ENCODE measurements at regions not wholly inside any gene's neighbourhood (a gene's known extent, or its start where the extent isn't known, plus 50 kb on each side); places are given as distances from the start of the nearest gene placed in this dataset.
"Not testable (repeated sequence)": the region's sequence is repeated elsewhere in the genome, so short reads cannot be mapped to it uniquely, and the experiment has no call there.

DNA sequence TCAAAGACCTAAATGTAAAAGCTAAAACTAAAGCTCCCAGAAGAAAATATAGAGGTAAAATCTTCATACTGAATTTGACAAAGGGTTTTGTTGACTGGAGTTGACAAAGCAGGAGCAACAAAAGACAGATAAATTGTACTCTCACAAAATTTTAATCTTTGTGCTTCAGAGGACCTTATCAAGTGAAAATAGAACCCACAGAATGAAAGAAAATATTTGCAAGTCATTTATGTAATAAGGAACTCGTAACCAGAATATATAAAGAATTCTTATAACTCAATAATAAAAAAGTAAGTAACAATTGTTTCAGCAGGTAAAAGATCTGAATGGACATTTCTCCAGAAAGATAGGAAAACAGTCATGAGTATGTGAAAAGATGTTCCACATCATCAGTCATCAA lies 62.0 kb upstream of the SRRM3 start:
- no peak for DNase-seq (ENCODE audit: low read depth)
- TF ChIP-seq, protein P1, sequence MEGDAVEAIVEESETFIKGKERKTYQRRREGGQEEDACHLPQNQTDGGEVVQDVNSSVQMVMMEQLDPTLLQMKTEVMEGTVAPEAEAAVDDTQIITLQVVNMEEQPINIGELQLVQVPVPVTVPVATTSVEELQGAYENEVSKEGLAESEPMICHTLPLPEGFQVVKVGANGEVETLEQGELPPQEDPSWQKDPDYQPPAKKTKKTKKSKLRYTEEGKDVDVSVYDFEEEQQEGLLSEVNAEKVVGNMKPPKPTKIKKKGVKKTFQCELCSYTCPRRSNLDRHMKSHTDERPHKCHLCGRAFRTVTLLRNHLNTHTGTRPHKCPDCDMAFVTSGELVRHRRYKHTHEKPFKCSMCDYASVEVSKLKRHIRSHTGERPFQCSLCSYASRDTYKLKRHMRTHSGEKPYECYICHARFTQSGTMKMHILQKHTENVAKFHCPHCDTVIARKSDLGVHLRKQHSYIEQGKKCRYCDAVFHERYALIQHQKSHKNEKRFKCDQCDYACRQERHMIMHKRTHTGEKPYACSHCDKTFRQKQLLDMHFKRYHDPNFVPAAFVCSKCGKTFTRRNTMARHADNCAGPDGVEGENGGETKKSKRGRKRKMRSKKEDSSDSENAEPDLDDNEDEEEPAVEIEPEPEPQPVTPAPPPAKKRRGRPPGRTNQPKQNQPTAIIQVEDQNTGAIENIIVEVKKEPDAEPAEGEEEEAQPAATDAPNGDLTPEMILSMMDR (IDR thresholded peaks at IDR 0.05; ENCODE audit: control insufficient read depth, insufficient read depth, low read depth, low read length, missing control alignments) = no peak
- H3K4me3 ChIP-seq (ENCODE audit: control insufficient read depth, low read depth, low read length) = no peak overlapping the region

DNA sequence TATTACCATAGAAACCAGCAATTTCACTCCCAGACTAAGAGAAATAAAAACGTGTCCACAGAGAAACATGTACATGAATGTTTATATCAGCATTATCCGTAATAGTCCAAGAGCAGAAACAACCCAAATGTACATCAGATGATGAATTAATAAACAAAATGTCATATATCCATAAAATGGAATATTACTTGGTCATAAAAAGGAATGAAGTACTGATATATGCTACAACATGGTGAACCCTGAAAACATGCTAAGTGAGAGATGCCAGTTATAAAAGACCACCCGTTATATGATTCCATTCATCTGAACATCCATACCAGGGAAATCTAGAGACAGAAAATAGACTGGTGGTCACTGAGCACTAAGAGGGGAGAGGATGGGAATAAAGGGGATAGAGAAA lies 61.4 kb upstream of the SRRM3 start:
- not testable (repeated sequence) for DNase-seq (ENCODE audit: low read depth); H3K4me3 ChIP-seq (ENCODE audit: control insufficient read depth, low read depth, low read length)

DNA sequence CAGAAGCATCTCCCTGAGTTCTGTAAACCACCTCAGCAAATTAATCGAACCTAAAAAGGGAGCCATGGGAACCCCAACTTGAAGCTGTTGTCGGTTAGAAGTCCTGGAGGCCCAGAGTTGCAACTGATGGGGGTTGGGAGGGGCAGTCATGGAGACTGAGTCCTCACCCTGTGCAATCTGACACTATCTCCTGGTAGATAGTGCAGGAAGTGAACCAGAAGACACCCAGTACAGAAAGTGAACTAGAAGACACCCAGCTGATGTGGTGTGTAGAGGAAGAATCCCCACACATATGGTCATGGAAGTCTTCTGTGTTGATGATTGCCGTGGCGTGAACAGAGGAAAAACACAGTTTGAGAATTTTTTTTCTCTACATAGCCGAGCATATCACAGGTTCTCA lies 58.8 kb upstream of the SRRM3 start:
- DNase-seq (ENCODE audit: low read depth) = no peak
- no peak overlapping the region for H3K4me3 ChIP-seq (ENCODE audit: control insufficient read depth, low read depth, low read length)
- TF ChIP-seq, protein P1 (IDR thresholded peaks at IDR 0.05; ENCODE audit: control insufficient read depth, insufficient read depth, low read depth, low read length, missing control alignments) = no peak

DNA sequence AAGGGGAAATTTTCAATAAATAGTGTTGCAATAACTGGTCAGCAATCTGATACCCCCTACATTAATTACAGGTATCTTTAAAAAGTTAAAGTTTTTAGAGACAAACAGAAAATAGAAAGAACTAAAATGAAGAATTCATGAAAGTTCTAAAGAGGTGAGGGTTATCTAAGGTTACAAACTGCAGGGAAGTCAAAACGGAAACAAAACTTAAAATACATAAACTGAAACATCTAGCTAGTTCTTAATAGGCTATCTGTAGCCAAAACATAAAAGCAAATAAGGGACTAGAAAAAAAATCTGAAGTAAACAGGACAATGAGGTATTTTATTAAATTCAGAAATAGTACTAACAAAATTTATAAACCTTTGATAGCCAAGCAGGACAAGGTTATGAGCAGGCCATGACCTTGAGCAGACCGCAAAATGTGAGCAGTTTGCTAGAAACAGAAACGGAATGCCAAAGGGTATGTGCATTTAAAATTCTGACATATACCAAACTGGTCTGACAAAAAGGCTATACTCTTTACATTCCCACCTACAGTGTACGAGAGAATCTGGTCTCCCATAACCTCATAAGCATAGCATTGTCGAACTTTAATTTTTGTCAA lies 56.9 kb upstream of the SRRM3 start:
- not testable (repeated sequence) for DNase-seq (ENCODE audit: low read depth); H3K4me3 ChIP-seq (ENCODE audit: control insufficient read depth, low read depth, low read length)

DNA sequence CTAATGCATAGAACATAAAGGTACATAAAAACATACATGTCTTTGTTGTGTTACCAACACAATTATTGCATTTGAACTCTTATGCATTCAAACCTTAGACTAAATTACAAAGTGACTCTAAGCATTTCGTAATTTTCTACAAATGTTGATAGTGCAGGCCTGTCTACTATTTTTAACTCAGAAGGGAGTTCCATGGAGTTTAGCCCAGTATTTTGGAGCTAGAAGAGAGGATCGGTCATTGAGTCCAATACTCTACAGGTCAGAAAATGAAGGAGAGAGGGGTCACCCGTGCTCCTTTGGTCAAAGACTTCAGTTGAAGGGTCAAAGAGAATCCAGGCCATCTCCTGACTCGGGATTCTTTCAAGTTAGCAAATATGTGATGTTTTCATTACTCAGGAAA lies 55.3 kb upstream of the SRRM3 start:
- no peak overlapping the region for H3K4me3 ChIP-seq (ENCODE audit: control insufficient read depth, low read depth, low read length)
- TF ChIP-seq, protein P1 (IDR thresholded peaks at IDR 0.05; ENCODE audit: control insufficient read depth, insufficient read depth, low read depth, low read length, missing control alignments) = no peak
- no peak for DNase-seq (ENCODE audit: low read depth)

DNA sequence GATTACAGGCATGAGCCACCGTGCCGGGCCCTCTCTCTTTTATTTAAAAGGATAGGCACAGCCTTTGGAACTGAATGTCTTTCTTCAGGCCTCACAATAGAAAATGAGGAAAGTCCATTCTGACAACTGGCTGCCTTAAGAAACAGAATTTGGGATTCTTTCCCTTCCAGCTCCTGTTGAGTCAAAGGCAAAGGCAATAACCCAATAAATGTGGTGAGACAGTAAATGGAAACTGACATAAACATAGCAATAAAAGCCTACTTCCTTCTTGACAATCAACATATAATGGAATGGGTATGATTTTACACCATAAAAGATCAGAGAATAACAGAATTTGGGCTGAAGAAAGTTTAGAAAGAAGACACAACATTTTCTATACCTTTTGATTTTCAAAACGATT lies 52.7 kb upstream of the SRRM3 start:
- H3K4me3 ChIP-seq (ENCODE audit: control insufficient read depth, low read depth, low read length); DNase-seq (ENCODE audit: low read depth): not testable (repeated sequence)

DNA sequence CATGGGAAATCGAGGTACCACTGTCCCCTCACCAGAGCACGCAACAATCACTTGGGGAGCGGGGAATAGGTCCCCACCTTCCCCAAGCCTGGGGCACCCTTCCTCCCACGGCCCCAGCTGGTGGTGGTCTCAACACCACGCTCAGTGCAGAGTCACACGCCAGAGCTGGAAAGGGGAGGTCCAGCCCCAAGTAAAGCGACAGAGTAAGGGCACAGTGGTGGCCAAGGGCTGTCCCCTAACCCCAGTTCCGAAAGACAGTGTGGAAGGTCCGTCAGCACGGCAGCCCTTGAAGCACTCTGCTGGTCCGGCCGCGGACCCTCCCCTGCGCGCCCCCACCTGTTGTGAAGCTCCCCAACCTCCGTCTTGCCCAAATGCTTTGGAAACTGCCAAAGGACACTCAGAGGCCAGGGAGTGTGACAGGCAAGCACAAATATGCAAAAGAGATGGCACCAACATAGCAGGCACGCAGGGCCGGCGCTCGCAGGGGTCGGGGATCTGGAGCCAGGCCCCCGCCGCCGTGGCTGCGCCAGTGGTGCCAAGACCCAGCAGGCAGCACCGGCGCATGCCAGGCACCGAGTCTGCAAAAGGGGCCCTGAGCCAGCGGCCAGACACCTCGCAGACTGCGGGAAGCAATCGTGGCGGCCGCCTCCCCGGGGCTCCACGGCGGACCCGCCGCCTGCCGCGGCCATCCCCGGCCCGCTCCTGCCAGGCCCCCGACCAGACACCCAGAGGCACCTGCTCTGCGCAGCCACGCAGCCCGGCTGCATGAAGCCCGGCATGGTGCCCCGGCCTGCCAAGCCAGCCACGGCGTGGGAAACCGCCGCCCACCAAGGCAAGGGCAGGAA lies 51.6 kb upstream of the SRRM3 start:
- TF ChIP-seq, protein P1 (IDR thresholded peaks at IDR 0.05; ENCODE audit: control insufficient read depth, insufficient read depth, low read depth, low read length, missing control alignments) = no peak
- no peak overlapping the region for H3K4me3 ChIP-seq (ENCODE audit: control insufficient read depth, low read depth, low read length)
- no peak for DNase-seq (ENCODE audit: low read depth)
